H1 (cell line): ENCODE measurements at regions not wholly inside any gene's neighbourhood (a gene's known extent, or its start where the extent isn't known, plus 50 kb on each side); places are given as distances from the start of the nearest gene placed in this dataset.

Experiments
- CTCF ChIA-PET: fragments of 300-600 bp; sonication (Branson Sonifier 250); formaldehyde crosslinking; loops from one replicate; lab custom pipeline; 2021; ENCODE audit not compliant: partially characterized antibody; lab: Charles Lee
- POLR2A ChIA-PET: fragments of 300-600 bp; sonication (Branson Sonifier 250); formaldehyde crosslinking; loops from one replicate; lab custom pipeline; 2021; ENCODE audit warnings: inconsistent platforms; ENCODE audit not compliant: partially characterized antibody; lab: Charles Lee
- DNase-seq, 2 experiments: peaks; one replicate each; pipeline versions ENCODE4 v3.0.0 to v3.0.0-alpha.2; 2010 to 2022; ENCODE audit warnings: low spot score in 2 of 2, low read depth in 1 of 2, mixed read lengths in 1 of 2
- FAIRE-seq: peaks from 2 replicates; lab custom pipeline; 2011; peaks lifted over from hg19 to GRCh38; lab: Jason Lieb, UNC
- H2AFZ ChIP-seq: 2 replicates; pipeline ENCODE4 v1.8.1; 2012; ENCODE audit warnings: low read length, inconsistent platforms
- H2AK5ac ChIP-seq: 2 replicates; pipeline ENCODE4 v1.6.1; 2013; ENCODE audit warnings: low read depth, low read length
- H2BK120ac ChIP-seq: replicated peaks from 2 replicates; pipeline ENCODE3; 2013; ENCODE audit warnings: low read depth, low read length, inconsistent platforms
- H2BK12ac ChIP-seq: 2 replicates; pipeline ENCODE4 v1.6.1; 2013; ENCODE audit warnings: low read depth, low read length
- H2BK15ac ChIP-seq: 2 replicates; pipeline ENCODE4 v1.6.1; 2013; ENCODE audit warnings: low read length
- H2BK20ac ChIP-seq: 2 replicates; pipeline ENCODE4 v1.6.1; 2013; ENCODE audit warnings: low read length
- H2BK5ac ChIP-seq: 2 replicates; pipeline ENCODE4 v1.6.1; 2013; ENCODE audit warnings: low read depth, low read length
- H3K14ac ChIP-seq: 2 replicates; pipeline ENCODE4 v1.6.1; 2013; ENCODE audit warnings: inconsistent platforms; ENCODE audit not compliant: insufficient read length
- H3K18ac ChIP-seq: 2 replicates; pipeline ENCODE4 v1.6.1; 2013; ENCODE audit warnings: low read length; ENCODE audit errors: extremely low read depth
- H3K23ac ChIP-seq: 2 replicates; pipeline ENCODE4 v1.6.1; 2013; ENCODE audit warnings: inconsistent platforms; ENCODE audit not compliant: insufficient read length
- H3K23me2 ChIP-seq: 2 replicates; pipeline ENCODE4 v1.6.1; 2013; ENCODE audit warnings: low read depth, low read length
- H3K27ac ChIP-seq: 2 replicates; pipeline ENCODE4 v1.6.1; 2011; ENCODE audit warnings: low read depth, low read length, inconsistent platforms
- H3K27me3 ChIP-seq, 4 experiments: replicated peaks in 1 of 4; 1 replicate in 1 of 4; 2 replicates in 3 of 4; pipeline versions ENCODE4 v1.6.1 to v1.8.1; 2011 to 2013; ENCODE audit warnings: low read length in 3 of 4, mild to moderate bottlenecking in 3 of 4, inconsistent platforms in 2 of 4, mixed read lengths in 2 of 4, moderate library complexity in 1 of 4; ENCODE audit not compliant: control insufficient read depth in 3 of 4, insufficient read depth in 3 of 4; ENCODE audit errors: extremely low read depth in 1 of 4
- H3K36me3 ChIP-seq, 4 experiments: 2 replicates each; pipeline versions ENCODE4 v1.6.1 to v1.8.1; 2011 to 2013; ENCODE audit warnings: mild to moderate bottlenecking in 4 of 4, low read length in 3 of 4, moderate library complexity in 2 of 4, control low read depth in 1 of 4, inconsistent platforms in 1 of 4; ENCODE audit not compliant: insufficient read depth in 4 of 4, control insufficient read depth in 2 of 4
- H3K4ac ChIP-seq: replicated peaks from 2 replicates; pipeline ENCODE3; 2013; ENCODE audit warnings: low read length, low read depth, mixed read lengths, inconsistent platforms; ENCODE audit not compliant: insufficient read length
- H3K4me1 ChIP-seq, 4 experiments: replicated peaks in 1 of 4; 1 replicate in 1 of 4; 2 replicates in 3 of 4; pipeline versions ENCODE4 v1.6.1 to v1.8.1; 2011 to 2013; ENCODE audit warnings: low read length in 3 of 4, inconsistent platforms in 2 of 4, mixed read lengths in 1 of 4; ENCODE audit not compliant: insufficient read depth in 4 of 4, control insufficient read depth in 3 of 4
- H3K4me2 ChIP-seq, 2 experiments: 2 replicates each; pipeline versions ENCODE4 v1.6.1 to v1.8.1; 2011 to 2013; ENCODE audit warnings: low read depth in 2 of 2, low read length in 2 of 2, control low read depth in 1 of 2, inconsistent platforms in 1 of 2, mild to moderate bottlenecking in 1 of 2; ENCODE audit not compliant: insufficient read depth in 1 of 2
- H3K4me3 ChIP-seq, 4 experiments: fragments of 200-600, 300-600 bp in 1 of 4; sonication (generic), shearing (Covaris generic), sonication (Bioruptor Twin) in 1 of 4; 2 replicates each; pipeline versions ENCODE4 v1.5.1 to v1.8.1; 2011 to 2016; ENCODE audit warnings: low read length in 4 of 4, low read depth in 3 of 4, control low read depth in 2 of 4, inconsistent platforms in 2 of 4, mild to moderate bottlenecking in 2 of 4, mixed read lengths in 1 of 4, moderate library complexity in 1 of 4; ENCODE audit not compliant: insufficient read depth in 2 of 4; ENCODE audit errors: extremely low read depth in 1 of 4
- H3K56ac ChIP-seq: replicated peaks from 2 replicates; pipeline ENCODE3; 2013; ENCODE audit warnings: low read depth, mild to moderate bottlenecking, mixed read lengths, low read length, inconsistent platforms; ENCODE audit not compliant: insufficient read length
- H3K79me1 ChIP-seq: 2 replicates; pipeline ENCODE4 v1.6.1; 2013; ENCODE audit warnings: low read depth, low read length, control low read depth
- H3K79me2 ChIP-seq, 2 experiments: 2 replicates each; pipeline versions ENCODE4 v1.6.1 to v1.8.1; 2012 to 2013; ENCODE audit warnings: low read length in 2 of 2, mild to moderate bottlenecking in 2 of 2, inconsistent platforms in 1 of 2; ENCODE audit not compliant: insufficient read depth in 2 of 2, control insufficient read depth in 1 of 2
- H3K9ac ChIP-seq, 4 experiments: replicated peaks in 1 of 4; 1 replicate in 1 of 4; 2 replicates in 3 of 4; pipeline versions ENCODE4 v1.6.1 to v1.8.1; 2011 to 2013; ENCODE audit warnings: low read depth in 3 of 4, low read length in 3 of 4, control low read depth in 2 of 4, mild to moderate bottlenecking in 2 of 4, moderate library complexity in 2 of 4, inconsistent platforms in 1 of 4; ENCODE audit errors: extremely low read depth in 1 of 4
- H3K9me3 ChIP-seq, 2 experiments: 2 replicates each; pipeline versions ENCODE4 v1.6.1 to v1.8.1; 2012 to 2013; ENCODE audit warnings: mild to moderate bottlenecking in 2 of 2, moderate library complexity in 2 of 2, control low read depth in 1 of 2, inconsistent platforms in 1 of 2, low read depth in 1 of 2, low read length in 1 of 2, mixed read lengths in 1 of 2; ENCODE audit not compliant: insufficient read depth in 2 of 2
- H4K20me1 ChIP-seq, 2 experiments: replicated peaks in 1 of 2; 2 replicates each; pipeline versions ENCODE3 to v1.8.1; 2011 to 2013; ENCODE audit warnings: inconsistent platforms in 2 of 2, low read length in 2 of 2, mild to moderate bottlenecking in 1 of 2; ENCODE audit not compliant: insufficient read depth in 2 of 2, control insufficient read depth in 1 of 2
- H4K5ac ChIP-seq: 2 replicates; pipeline ENCODE4 v1.6.1; 2013; ENCODE audit warnings: low read length, low read depth, mixed read lengths, inconsistent platforms; ENCODE audit not compliant: insufficient read length
- H4K8ac ChIP-seq: 2 replicates; pipeline ENCODE4 v1.8.0; 2013; ENCODE audit warnings: mild to moderate bottlenecking, moderate library complexity, low read length, inconsistent platforms; ENCODE audit not compliant: insufficient read depth; ENCODE audit errors: extremely low read depth
- H4K91ac ChIP-seq: replicated peaks from 2 replicates; pipeline ENCODE3; 2013; ENCODE audit warnings: low read length, mixed read lengths, inconsistent platforms; ENCODE audit not compliant: insufficient read length
- WGBS, 2 experiments: shearing (Covaris generic) in 1 of 2; methylation state at CpG; one replicate each; pipeline versions ENCODE4 v1.1.6 to v1.1.7; 2013 to 2015; ENCODE audit warnings: low lambda C conversion rate in 2 of 2, mixed read lengths in 2 of 2, inconsistent platforms in 1 of 2, low coverage in 1 of 2, missing lambda C conversion rate in 1 of 2; ENCODE audit not compliant: insufficient replicate concordance in 2 of 2, insufficient coverage in 1 of 2, insufficient read length in 1 of 2; ENCODE audit errors: extremely low coverage in 1 of 2, missing lambda C conversion rate in 1 of 2; 5-methylcytosine and 5-hydroxymethylcytosine counted together

GRCh38 chr5:116847960-116848359 is 273.3 kb upstream of the SEMA6A start:
- no peak overlapping the region for H3K23ac ChIP-seq
- FAIRE-seq (no peak), DNase-seq (no peak)
- H4K20me1 ChIP-seq: no peaks in the 10 kb centered on the region
- no peaks in the 10 kb centered on the region for H3K9me3 ChIP-seq
- no peak overlapping the region for H2AFZ ChIP-seq
- 92% methylated on average over 8 of the region's 8 CpGs; no CpG with 5 or more reads in 1 of the 2 experiments for WGBS, 2 experiments
- H3K14ac ChIP-seq: no peak overlapping the region
- no peak overlapping the region for H3K18ac ChIP-seq
- peak overlapping the region; percentile 2; the same call in 1 of the 2 replicates for H2BK20ac ChIP-seq
- no peak overlapping the region for H2BK120ac ChIP-seq
- no peak overlapping the region for H3K4me2 ChIP-seq
- no peak overlapping the region for H2AK5ac ChIP-seq
- H3K79me1 ChIP-seq: no peaks in the 10 kb centered on the region
- no peaks in the 10 kb centered on the region for H3K4me1 ChIP-seq
- H4K91ac ChIP-seq: peak overlapping the region; percentile 32
- H2BK12ac ChIP-seq: no peak overlapping the region; the same call in 1 of the 2 replicates
- H3K27me3 ChIP-seq: no peaks in the 10 kb centered on the region
- no peaks in the 10 kb centered on the region for H3K79me2 ChIP-seq
- no peak overlapping the region for H2BK15ac ChIP-seq
- H3K27ac ChIP-seq: no peak overlapping the region
- no peaks in the 10 kb centered on the region for H3K23me2 ChIP-seq
- no peak overlapping the region for H3K4me3 ChIP-seq
- H3K36me3 ChIP-seq: no peaks in the 10 kb centered on the region
- no peak overlapping the region for H2BK5ac ChIP-seq
- no peak overlapping the region for H4K8ac ChIP-seq
- no peak overlapping the region for H3K4ac ChIP-seq
- H3K9ac ChIP-seq: no peak overlapping the region
- ChIA-PET CTCF (interaction anchor here (0.6 to 1.5 kb wide), 2 partner anchors 23 to 263 kb away, joined by 3 to 5 read pairs; no protein-coding TSS in a partner anchor), POLR2A (no interaction called here)
- no peak overlapping the region for H3K56ac ChIP-seq
- no peak overlapping the region for H4K5ac ChIP-seq
